Chondrocyte (in vitro differentiated cells): ENCODE measurements at regions not wholly inside any gene's neighbourhood (a gene's known extent, or its start where the extent isn't known, plus 50 kb on each side); places are given as distances from the start of the nearest gene placed in this dataset.

Experiments
- DNase-seq: peaks from one replicate; pipeline ENCODE4 v3.0.0; 2021; ENCODE audit warnings: mixed read lengths, low spot score
- H3K27ac Mint-ChIP-seq: one replicate; pipeline ENCODE4 v1.8.0; 2021; ENCODE audit warnings: mild to moderate bottlenecking, moderate library complexity, mixed read lengths; ENCODE audit not compliant: unreplicated experiment
- H3K27me3 Mint-ChIP-seq: 2 replicates; pipeline ENCODE4 v1.8.0; 2021; ENCODE audit warnings: low read depth, mixed read lengths
- H3K36me3 Mint-ChIP-seq: 2 replicates; pipeline ENCODE4 v1.8.0; 2021; ENCODE audit warnings: low read depth, mixed read lengths
- H3K4me1 Mint-ChIP-seq: 2 replicates; pipeline ENCODE4 v1.8.0; 2021; ENCODE audit warnings: low read depth, mild to moderate bottlenecking, mixed read lengths
- H3K4me3 Mint-ChIP-seq: one replicate; pipeline ENCODE4 v1.8.0; 2021; ENCODE audit warnings: mild to moderate bottlenecking, moderate library complexity, mixed read lengths; ENCODE audit not compliant: unreplicated experiment
- H3K9me3 Mint-ChIP-seq: 2 replicates; pipeline ENCODE4 v1.8.0; 2021; ENCODE audit warnings: low read depth, mixed read lengths
- TF ChIP-seq, protein P1 (sequence below): fragments of 200-600 bp; sonication (generic); IDR thresholded peaks from 2 replicates; pipeline ENCODE4 v1.5.0; 2021; ENCODE audit warnings: antibody characterized with exemption, mild to moderate bottlenecking, moderate library complexity

- no peak overlapping the region for H3K27ac Mint-ChIP-seq
- no peaks in the 10 kb centered on the region for H3K36me3 Mint-ChIP-seq
- H3K4me3 Mint-ChIP-seq, result no peak overlapping the region
- H3K27me3 Mint-ChIP-seq, result no peaks in the 10 kb centered on the region
- H3K4me1 Mint-ChIP-seq, result peaks cover 32% of the 10 kb centered on the region
- DNase-seq, result no peak
- TF ChIP-seq, protein P1, sequence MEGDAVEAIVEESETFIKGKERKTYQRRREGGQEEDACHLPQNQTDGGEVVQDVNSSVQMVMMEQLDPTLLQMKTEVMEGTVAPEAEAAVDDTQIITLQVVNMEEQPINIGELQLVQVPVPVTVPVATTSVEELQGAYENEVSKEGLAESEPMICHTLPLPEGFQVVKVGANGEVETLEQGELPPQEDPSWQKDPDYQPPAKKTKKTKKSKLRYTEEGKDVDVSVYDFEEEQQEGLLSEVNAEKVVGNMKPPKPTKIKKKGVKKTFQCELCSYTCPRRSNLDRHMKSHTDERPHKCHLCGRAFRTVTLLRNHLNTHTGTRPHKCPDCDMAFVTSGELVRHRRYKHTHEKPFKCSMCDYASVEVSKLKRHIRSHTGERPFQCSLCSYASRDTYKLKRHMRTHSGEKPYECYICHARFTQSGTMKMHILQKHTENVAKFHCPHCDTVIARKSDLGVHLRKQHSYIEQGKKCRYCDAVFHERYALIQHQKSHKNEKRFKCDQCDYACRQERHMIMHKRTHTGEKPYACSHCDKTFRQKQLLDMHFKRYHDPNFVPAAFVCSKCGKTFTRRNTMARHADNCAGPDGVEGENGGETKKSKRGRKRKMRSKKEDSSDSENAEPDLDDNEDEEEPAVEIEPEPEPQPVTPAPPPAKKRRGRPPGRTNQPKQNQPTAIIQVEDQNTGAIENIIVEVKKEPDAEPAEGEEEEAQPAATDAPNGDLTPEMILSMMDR, result no peak
- H3K9me3 Mint-ChIP-seq, result no peaks in the 10 kb centered on the region
Observed at GRCh38 chr7:47040795-47041347, 541.0 kb downstream of the TNS3 start.

DNA sequence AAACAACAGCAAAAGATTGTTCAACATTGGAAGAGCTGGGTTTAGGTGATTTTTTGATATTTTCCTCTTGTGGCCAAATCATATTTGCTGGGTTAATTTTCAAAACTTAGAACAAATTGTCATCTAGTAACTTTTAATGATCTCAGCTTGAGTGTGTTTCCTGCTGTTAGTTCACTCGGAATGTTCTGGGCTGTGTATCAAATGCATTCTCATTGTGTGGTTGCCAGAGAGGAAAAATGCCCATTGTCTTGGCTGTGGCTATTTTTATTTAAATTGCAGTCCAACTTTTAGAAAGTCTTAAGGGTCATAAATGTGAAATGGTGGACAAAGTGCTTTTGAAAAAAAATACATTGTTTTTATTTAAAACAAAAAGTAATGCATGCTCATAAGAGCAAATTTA lies 542.0 kb downstream of the TNS3 start:
- no peak overlapping the region for H3K4me3 Mint-ChIP-seq
- peaks cover 23% of the 10 kb centered on the region for H3K4me1 Mint-ChIP-seq
- H3K36me3 Mint-ChIP-seq, result no peaks in the 10 kb centered on the region
- H3K9me3 Mint-ChIP-seq, result no peaks in the 10 kb centered on the region
- DNase-seq, result no peak
- TF ChIP-seq, protein P1, result no peak
- no peak overlapping the region for H3K27ac Mint-ChIP-seq
- H3K27me3 Mint-ChIP-seq, result no peaks in the 10 kb centered on the region

DNA sequence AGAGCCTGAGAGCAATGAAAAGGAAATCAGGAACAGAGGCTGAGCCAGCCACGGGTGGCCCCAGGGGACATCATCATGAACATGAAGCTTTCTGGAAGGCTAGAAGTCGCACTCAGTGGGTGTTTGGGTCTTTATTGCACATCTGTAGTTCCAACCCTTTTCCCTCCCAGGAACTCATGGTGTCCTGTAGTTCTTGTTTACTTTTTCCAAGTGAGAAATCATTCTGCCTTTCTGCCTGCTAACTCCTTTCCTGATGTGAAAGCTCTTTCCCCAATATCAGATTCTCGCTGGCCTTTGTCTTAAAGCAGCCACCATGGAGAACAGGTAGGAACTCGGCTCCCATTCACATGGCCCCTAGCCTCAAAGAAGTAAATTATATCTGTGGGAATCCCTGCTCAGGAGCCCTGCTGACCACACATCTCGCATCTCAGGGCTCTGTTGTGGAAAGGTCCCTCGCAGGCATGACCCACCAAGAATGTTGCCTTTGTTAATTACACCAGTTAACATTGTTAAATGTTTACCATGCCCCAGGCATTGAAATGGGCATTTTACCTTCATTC lies 542.7 kb downstream of the TNS3 start:
- no peak overlapping the region for H3K27ac Mint-ChIP-seq
- H3K4me3 Mint-ChIP-seq, result no peak overlapping the region
- H3K27me3 Mint-ChIP-seq, result no peaks in the 10 kb centered on the region
- H3K9me3 Mint-ChIP-seq, result no peaks in the 10 kb centered on the region
- H3K36me3 Mint-ChIP-seq, result no peaks in the 10 kb centered on the region
- TF ChIP-seq, protein P1, result no peak
- peaks cover 25% of the 10 kb centered on the region for H3K4me1 Mint-ChIP-seq
- no peak for DNase-seq

GRCh38 chr7:47038621-47039020 lies 543.3 kb downstream of the TNS3 start:
- H3K4me3 Mint-ChIP-seq, result no peak overlapping the region
- H3K9me3 Mint-ChIP-seq, result no peaks in the 10 kb centered on the region
- TF ChIP-seq, protein P1, result no peak
- DNase-seq, result no peak
- H3K27me3 Mint-ChIP-seq, result no peaks in the 10 kb centered on the region
- H3K27ac Mint-ChIP-seq, result no peak overlapping the region
- peaks cover 31% of the 10 kb centered on the region for H3K4me1 Mint-ChIP-seq
- H3K36me3 Mint-ChIP-seq, result no peaks in the 10 kb centered on the region

- Mint-ChIP-seq H3K4me3 (no peak overlapping the region), H3K36me3 (no peaks in the 10 kb centered on the region), H3K27ac (no peak overlapping the region), H3K27me3 (no peaks in the 10 kb centered on the region), H3K9me3 (no peaks in the 10 kb centered on the region), H3K4me1 (peaks cover 29% of the 10 kb centered on the region)
- no peak for DNase-seq
- TF ChIP-seq, protein P1, result no peak
Observed at GRCh38 chr7:47037607-47038006, 544.3 kb downstream of the TNS3 start.
